ENCODE measurements at regions not wholly inside any gene's neighbourhood (a gene's known extent, or its start where the extent isn't known, plus 50 kb on each side); places are given as distances from the start of the nearest gene placed in this dataset.

DNA sequence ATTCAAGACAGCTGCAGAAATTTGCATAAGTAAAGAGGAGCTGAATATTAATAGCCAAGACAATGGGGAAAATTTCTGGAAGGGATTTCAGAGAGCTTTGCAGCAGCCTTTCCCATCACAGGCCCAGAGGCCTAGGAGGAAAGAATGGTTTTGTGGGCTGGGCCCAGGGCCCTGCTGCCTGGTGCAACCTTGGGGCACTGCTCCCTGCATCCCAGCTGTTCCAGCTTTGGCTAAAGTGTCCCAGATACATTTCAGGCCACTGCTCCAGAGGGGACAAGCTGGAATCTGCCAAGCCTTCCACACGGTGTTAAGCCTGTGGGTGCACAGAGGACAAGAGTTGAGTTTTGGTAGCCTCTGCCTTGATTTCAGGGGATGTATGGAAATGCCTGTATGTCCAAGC is 185.6 kb upstream of the SFRP2 start:
- Histone ChIP-seq H3K4me1 (peaks cover 0 to 12% (median 0%) of the 10 kb centered on the region in 10 experiments; a peak in 2 of 20 replicates), H3K4me2 (no peak overlapping the region), H4K20me1 (no peaks in the 10 kb centered on the region), H3K36me3 (peaks cover 0 to 6% (median 0%) of the 10 kb centered on the region in 11 experiments; a peak in 1 of 22 replicates), H3K9me3 (replicated peaks in 1 of 11) (peaks cover 28 to 35% (median 30%) of the 10 kb centered on the region in 11 experiments), H3K4me3 (no peak overlapping the region), H3K27me3 (no peaks in the 10 kb centered on the region), H3K27ac (no peak overlapping the region), H3K9ac (no peak overlapping the region)
- TF ChIP-seq Cebpa-rat (IDR thresholded peaks at IDR 0.05) = no peak

DNA sequence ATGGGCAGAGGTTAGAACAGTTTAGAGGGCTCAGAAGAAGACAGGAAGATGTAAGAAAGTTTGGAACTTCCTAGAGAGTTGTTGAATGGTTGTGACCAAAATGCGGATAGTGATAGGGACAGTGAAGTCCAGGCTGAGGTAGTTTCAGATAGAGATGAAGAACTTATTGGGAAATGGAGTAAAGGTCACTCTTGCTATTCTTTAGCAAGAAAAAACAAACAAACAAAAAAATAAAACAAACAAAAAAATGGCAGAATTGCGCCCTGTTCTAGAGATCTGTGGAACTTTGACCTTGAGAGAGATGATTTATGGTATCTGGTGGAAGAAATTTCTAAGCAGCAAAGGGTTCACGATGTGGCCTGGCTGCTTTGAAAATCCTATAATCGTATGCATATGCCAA is 185.1 kb upstream of the SFRP2 start:
- Histone ChIP-seq H3K4me3 (no peak overlapping the region), H3K4me1 (peaks cover 0 to 12% (median 0%) of the 10 kb centered on the region in 10 experiments; a peak in 2 of 20 replicates), H3K36me3 (peaks cover 0 to 6% (median 0%) of the 10 kb centered on the region in 11 experiments; a peak in 1 of 22 replicates), H4K20me1 (no peaks in the 10 kb centered on the region), H3K27ac (no peak overlapping the region), H3K9ac (no peak overlapping the region), H3K9me3 (replicated peaks in 1 of 11) (peaks cover 28 to 35% (median 30%) of the 10 kb centered on the region in 11 experiments), H3K4me2 (no peak overlapping the region), H3K27me3 (no peaks in the 10 kb centered on the region)
- no peak for TF ChIP-seq Cebpa-rat (IDR thresholded peaks at IDR 0.05)

DNA sequence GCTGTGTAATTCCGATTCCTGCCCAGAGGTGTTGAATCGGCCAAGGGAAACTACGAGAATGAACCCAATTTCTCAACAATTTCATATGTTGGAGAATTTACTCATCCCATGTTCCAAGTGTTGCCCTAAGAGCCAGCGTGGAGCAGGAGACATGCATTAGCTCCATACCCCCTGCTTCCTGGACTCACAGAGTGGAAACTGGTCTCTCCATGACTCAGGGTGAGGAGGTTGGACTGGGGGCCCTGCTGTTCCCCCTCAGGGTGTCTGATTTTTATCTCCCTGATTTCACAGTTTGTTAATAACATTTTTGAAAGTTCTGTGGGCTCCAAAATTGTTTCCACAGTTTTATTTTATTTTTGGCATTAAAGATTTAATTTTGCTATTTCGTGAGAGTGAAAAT is 183.0 kb upstream of the SFRP2 start:
- no peak overlapping the region for H3K4me3 ChIP-seq
- H3K9me3 ChIP-seq (replicated peaks in 1 of 11) = peaks cover 28 to 35% (median 30%) of the 10 kb centered on the region in 11 experiments
- peaks cover 0 to 6% (median 0%) of the 10 kb centered on the region in 11 experiments; a peak in 1 of 22 replicates for H3K36me3 ChIP-seq
- no peak for TF ChIP-seq Cebpa-rat (IDR thresholded peaks at IDR 0.05)
- peaks cover 0 to 12% (median 0%) of the 10 kb centered on the region in 10 experiments; a peak in 2 of 20 replicates for H3K4me1 ChIP-seq
- no peak overlapping the region for H3K9ac ChIP-seq
- peak overlapping the region in 1 of 11 experiments; percentile 8; a peak in 1 of 22 replicates for H3K4me2 ChIP-seq
- no peaks in the 10 kb centered on the region for H4K20me1 ChIP-seq
- no peak overlapping the region for H3K27ac ChIP-seq
- H3K27me3 ChIP-seq = no peaks in the 10 kb centered on the region

- Histone ChIP-seq H3K4me3 (no peak overlapping the region), H3K27me3 (no peaks in the 10 kb centered on the region), H3K4me2 (no peak overlapping the region), H3K27ac (no peak overlapping the region), H3K9me3 (replicated peaks in 1 of 11) (peaks cover 18 to 24% (median 19%) of the 10 kb centered on the region in 11 experiments), H3K36me3 (peaks cover 0 to 6% (median 0%) of the 10 kb centered on the region in 11 experiments; a peak in 1 of 22 replicates), H4K20me1 (no peaks in the 10 kb centered on the region), H3K9ac (no peak overlapping the region), H3K4me1 (peaks cover 0 to 12% (median 0%) of the 10 kb centered on the region in 10 experiments; a peak in 2 of 20 replicates)
- TF ChIP-seq Cebpa-rat (IDR thresholded peaks at IDR 0.05) = no peak
These were observed 181.3 kb upstream of the SFRP2 start for GRCh38 chr4:153970169-153970568.

DNA sequence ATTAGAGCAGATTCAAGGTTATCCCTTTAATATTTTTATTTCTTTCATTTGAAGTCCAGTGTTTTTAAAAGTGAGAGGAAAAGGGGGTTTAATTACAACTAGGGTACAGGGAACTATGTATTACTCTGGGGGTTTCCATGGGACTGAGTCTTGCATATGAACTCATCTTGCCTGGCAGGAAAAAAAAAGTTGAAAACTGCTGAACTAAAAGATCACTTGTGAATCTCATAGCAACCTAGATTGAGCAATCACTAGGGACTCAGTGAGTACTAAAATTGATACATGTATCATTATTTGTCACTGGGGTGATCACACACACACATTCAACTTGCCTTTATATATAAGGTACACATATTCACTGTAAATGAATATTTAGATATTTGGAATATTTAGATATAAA is 180.7 kb upstream of the SFRP2 start:
- no peaks in the 10 kb centered on the region for H4K20me1 ChIP-seq
- no peak for TF ChIP-seq Cebpa-rat (IDR thresholded peaks at IDR 0.05)

GRCh38 chr4:153966641-153967040 is 177.8 kb upstream of the SFRP2 start:
- no peak overlapping the region for H3K9ac ChIP-seq
- no peak overlapping the region for H3K4me2 ChIP-seq
- H3K36me3 ChIP-seq = no peaks in the 10 kb centered on the region
- H4K20me1 ChIP-seq = no peaks in the 10 kb centered on the region
- TF ChIP-seq Cebpa-rat (IDR thresholded peaks at IDR 0.05) = no peak
- H3K27ac ChIP-seq = no peak overlapping the region
- H3K4me1 ChIP-seq = peaks cover 0 to 8% (median 0%) of the 10 kb centered on the region in 10 experiments; a peak in 2 of 20 replicates
- no peaks in the 10 kb centered on the region for H3K27me3 ChIP-seq
- no peak overlapping the region for H3K4me3 ChIP-seq
- H3K9me3 ChIP-seq (replicated peaks in 1 of 11) = no peaks in the 10 kb centered on the region

More for the DNA sequence above, 180.7 kb upstream of the SFRP2 start:
- H3K4me2 ChIP-seq = no peak overlapping the region
- no peak overlapping the region for H3K27ac ChIP-seq
- peaks cover 0 to 12% (median 0%) of the 10 kb centered on the region in 10 experiments; a peak in 2 of 20 replicates for H3K4me1 ChIP-seq
- H3K4me3 ChIP-seq = no peak overlapping the region
- H3K9me3 ChIP-seq (replicated peaks in 1 of 11) = peaks cover 12 to 18% (median 13%) of the 10 kb centered on the region in 11 experiments
- H3K36me3 ChIP-seq = peaks cover 0 to 3% (median 0%) of the 10 kb centered on the region in 11 experiments; a peak in 1 of 22 replicates
- no peak overlapping the region for H3K9ac ChIP-seq
- no peaks in the 10 kb centered on the region for H3K27me3 ChIP-seq

GRCh38 chr4:153963216-153963615 is 174.3 kb upstream of the SFRP2 start:
- no peak for TF ChIP-seq Cebpa-rat (IDR thresholded peaks at IDR 0.05)
- Histone ChIP-seq H4K20me1 (no peaks in the 10 kb centered on the region), H3K9me3 (replicated peaks in 1 of 11) (peaks cover 0 to 11% (median 6%) of the 10 kb centered on the region in 11 experiments; a peak in 13 of 22 replicates), H3K4me3 (no peak overlapping the region), H3K4me2 (no peak overlapping the region), H3K27ac (no peak overlapping the region), H3K27me3 (no peaks in the 10 kb centered on the region), H3K4me1 (0 out of 20 replicates have a peak, but pooled peaks cover 0 to 3% (median 0%) of the 10 kb centered on the region in 10 experiments), H3K9ac (no peak overlapping the region), H3K36me3 (no peaks in the 10 kb centered on the region)

DNA sequence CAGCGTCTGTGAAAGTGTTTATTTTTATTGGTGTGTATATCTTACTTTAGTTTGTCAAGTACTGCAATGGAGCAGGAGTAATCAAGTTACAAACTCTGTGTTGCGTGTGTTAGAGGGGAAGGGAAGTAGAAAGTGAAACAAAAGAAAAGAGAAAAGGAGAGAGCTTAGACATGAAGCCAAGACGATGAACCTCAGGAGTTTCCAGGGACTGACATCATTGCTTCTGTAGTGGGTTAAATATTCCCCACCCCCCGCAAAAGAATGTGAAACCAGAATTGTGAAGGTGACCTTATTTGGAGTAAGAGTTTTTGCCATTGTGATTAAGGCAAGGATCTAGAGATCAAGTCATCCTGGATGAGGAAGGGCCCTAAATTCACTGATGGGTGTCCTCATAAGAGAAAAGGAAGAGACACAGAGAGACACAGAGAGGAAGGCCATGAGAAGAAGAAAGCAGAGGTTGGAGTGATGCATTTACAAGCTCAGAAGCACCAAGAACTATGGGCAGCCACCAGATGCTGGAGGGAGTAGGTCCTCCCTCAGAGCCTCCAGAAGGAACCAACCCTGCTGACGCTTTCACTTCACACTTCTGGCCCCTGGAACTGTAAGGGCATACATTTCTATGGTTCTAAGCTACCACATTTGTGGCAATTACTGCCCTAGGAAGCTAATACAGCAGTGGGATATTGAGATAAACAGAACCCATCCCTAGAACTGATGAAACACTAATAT is 173.6 kb upstream of the SFRP2 start:
- no peak for TF ChIP-seq Cebpa-rat (IDR thresholded peaks at IDR 0.05)
- Histone ChIP-seq H3K27ac (no peak overlapping the region), H3K27me3 (no peaks in the 10 kb centered on the region), H3K9ac (no peak overlapping the region), H3K9me3 (replicated peaks in 1 of 11) (peaks cover 0 to 16% (median 6%) of the 10 kb centered on the region in 11 experiments; a peak in 13 of 22 replicates), H3K4me3 (no peak overlapping the region), H4K20me1 (no peaks in the 10 kb centered on the region), H3K4me2 (no peak overlapping the region), H3K4me1 (0 out of 20 replicates have a peak, but pooled peaks cover 0 to 3% (median 0%) of the 10 kb centered on the region in 10 experiments), H3K36me3 (no peaks in the 10 kb centered on the region)

- Histone ChIP-seq H3K9me3 (replicated peaks in 1 of 11) (peaks cover 0 to 13% (median 6%) of the 10 kb centered on the region in 11 experiments; a peak in 13 of 22 replicates), H3K4me3 (no peak overlapping the region), H3K27me3 (no peaks in the 10 kb centered on the region), H3K36me3 (no peaks in the 10 kb centered on the region), H3K9ac (no peak overlapping the region), H3K4me2 (no peak overlapping the region), H3K27ac (no peak overlapping the region), H4K20me1 (no peaks in the 10 kb centered on the region), H3K4me1 (peaks cover 3 to 4% (median 4%) of the 10 kb centered on the region in 10 experiments)
- no peak for TF ChIP-seq Cebpa-rat (IDR thresholded peaks at IDR 0.05)
These were observed 166.4 kb upstream of the SFRP2 start for GRCh38 chr4:153955327-153955726.
